GM08714 (cell line): ENCODE measurements at regions not wholly inside any gene's neighbourhood (a gene's known extent, or its start where the extent isn't known, plus 50 kb on each side); places are given as distances from the start of the nearest gene placed in this dataset.
A peak's percentile ranks its signal among the peaks of the same experiment; 100 is the strongest.
"Not testable (repeated sequence)": the region's sequence is repeated elsewhere in the genome, so short reads cannot be mapped to it uniquely, and the experiment has no call there.

Experiments
- H3K4me3 ChIP-seq: fragments of 200-500 bp; sonication (Bioruptor generic); 2 replicates; pipeline ENCODE4 v1.5.1; 2014; ENCODE audit warnings: mild to moderate bottlenecking, low read length, inconsistent platforms
- ZNF274 ChIP-seq: IDR thresholded peaks from 2 replicates; pipeline ENCODE4 v1.6.1; 2012; ENCODE audit warnings: mild to moderate bottlenecking, low read depth, low read length

DNA sequence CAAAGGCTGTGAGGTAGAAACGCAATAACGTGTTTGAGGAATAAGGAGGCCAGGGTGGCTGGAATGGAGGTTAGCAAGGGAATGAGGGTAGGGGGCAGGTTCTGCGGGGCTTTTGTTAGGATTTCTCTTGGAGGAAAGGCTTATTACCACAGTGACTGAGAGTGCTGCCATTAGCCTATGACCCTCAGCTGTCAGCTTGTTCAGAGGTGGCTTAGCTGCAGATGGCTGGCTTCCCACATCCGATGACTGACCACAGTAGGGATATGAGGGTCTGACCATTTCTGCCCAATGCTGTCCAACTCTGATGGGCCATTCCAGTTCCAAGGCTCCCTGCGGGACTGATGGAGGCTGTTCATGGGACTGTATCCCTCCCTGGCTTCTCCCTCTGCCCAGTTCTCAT lies 181.8 kb downstream of the MIAT start:
- no peak for TF ChIP-seq ZNF274
- H3K4me3 ChIP-seq, result no peak overlapping the region

DNA sequence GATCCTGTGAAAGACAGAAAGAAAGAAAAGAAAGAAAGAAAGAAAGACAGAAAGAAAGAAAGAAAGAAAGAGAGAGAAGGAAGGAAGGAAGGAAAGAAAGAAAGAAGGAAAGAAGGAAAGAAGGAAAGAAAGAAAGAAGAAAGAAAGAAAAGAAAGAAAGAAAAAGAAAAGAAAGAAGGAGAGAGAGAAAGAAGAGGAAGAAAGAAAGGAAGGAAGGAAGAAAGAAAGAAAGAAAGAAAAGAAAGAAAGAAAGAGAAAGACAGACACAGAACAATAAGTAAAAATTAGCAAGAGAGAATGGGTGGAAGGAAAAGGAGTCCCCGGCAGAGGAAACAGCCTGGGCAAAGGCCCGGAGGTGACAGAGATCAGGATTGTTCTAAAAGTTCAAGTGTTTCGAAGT lies 183.4 kb downstream of the MIAT start:
- not testable (repeated sequence) for H3K4me3 ChIP-seq

DNA sequence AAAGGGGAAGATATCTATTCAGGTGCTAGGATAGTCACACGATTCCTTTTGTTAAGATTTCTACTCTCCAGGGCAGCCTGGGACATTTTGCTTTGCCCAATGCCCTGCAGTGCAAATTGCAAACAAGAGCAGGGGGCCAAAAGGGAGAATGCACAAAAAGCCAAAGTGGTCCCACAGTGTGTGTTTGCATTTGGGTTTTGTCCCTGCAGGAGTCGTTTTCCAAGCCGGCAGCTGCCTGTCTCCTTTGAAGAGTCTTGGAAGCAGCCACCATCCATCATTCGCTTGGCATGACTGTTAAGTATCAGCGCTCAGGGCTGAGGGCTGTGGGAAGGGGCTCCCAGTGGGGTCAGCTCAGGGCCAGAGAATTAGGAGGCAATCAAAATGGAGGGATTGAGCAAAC lies 184.7 kb downstream of the MIAT start:
- H3K4me3 ChIP-seq, result no peak overlapping the region
- TF ChIP-seq ZNF274, result no peak

DNA sequence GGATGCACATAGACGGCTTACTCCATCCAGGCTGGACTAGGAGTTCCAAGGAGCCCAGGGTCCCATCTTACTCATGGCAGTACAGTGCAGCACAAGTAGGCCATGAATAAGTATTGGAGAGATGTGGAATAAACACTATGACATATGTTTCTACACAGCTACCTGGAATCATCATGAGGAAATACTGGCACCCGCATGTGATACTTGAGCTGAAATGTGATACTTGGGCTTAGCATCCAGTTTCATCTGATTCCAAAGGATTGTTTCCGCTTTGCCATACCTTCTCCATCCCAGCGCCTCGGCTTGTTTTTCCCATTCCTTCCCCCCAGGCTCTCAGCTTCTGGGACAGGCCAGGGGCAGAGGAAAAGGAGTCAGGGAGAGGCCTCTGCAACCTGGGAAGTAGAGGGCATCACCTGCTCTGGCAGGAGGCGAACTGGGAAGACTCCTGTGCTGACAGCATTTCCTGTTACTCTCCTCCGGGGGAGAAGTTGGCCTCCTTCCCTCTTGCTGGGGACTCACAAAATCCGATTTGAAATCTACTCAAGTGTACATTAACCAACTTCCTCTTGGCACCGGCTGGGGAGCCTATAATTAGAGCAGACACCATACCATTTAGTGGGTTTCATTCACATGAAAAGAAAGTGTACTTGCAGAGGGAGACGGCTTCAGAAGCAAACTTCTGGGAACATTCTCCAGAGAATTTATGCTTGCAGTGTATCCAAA lies 187.8 kb downstream of the MIAT start:
- no peak for TF ChIP-seq ZNF274
- peak overlapping the region; percentile 4; the same call in 1 of the 2 replicates for H3K4me3 ChIP-seq

DNA sequence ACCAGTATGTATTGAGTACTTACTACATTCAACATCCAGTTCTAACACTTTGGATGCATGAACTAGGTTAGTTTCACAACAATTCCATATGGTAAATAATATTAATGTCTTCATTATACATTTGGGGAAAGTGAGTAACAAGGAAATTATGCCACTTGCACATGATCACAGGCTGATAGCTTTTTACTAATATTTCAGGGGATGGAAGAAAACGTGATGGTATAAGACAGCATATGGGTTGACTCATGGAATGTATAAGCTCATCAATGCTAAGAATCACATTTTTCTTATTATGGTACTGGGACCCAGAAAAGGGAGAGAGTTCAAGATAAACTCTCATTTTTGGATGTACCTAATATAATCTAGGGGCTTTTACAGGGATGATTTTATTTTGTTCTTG lies 188.7 kb downstream of the MIAT start:
- TF ChIP-seq ZNF274, result no peak
- H3K4me3 ChIP-seq, result no peak overlapping the region

DNA sequence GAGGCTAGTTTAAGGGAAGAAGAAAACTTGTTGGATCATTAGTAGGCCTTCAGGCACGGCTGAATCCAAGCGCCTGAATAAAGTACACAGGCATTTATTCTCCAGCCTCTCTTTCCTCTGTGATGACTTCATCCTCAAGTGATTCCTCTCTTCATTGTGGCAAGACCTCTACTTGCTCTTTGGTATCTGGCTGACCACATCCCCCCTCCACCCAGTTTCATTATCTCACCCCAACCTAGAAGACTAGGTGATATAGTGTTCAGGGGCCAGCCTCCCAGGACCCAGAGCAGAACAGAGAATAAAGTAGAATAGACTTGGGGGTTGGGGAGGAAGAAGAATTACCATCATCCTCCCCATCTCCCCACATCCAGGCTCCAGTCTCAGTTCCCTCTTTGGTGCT lies 189.3 kb downstream of the MIAT start:
- no peak for TF ChIP-seq ZNF274
- no peak overlapping the region for H3K4me3 ChIP-seq

GRCh38 chr22:26847046-26847445 lies 189.7 kb downstream of the MIAT start:
- no peak for TF ChIP-seq ZNF274
- H3K4me3 ChIP-seq, result no peak overlapping the region

GRCh38 chr22:26847816-26848215 lies 190.4 kb downstream of the MIAT start:
- no peak for TF ChIP-seq ZNF274

GRCh38 chr22:26848244-26848920 lies 191.0 kb downstream of the MIAT start:
- no peak overlapping the region for H3K4me3 ChIP-seq
- no peak for TF ChIP-seq ZNF274

More at GRCh38 chr22:26847816-26848215, 190.4 kb downstream of the MIAT start:
- H3K4me3 ChIP-seq, result no peak overlapping the region

- H3K4me3 ChIP-seq, result no peak overlapping the region
- TF ChIP-seq ZNF274, result no peak
Observed at GRCh38 chr22:26849575-26849974, 192.2 kb downstream of the MIAT start.

- H3K4me3 ChIP-seq, result no peak overlapping the region
- TF ChIP-seq ZNF274, result no peak
Observed at GRCh38 chr22:26851125-26851524, 193.7 kb downstream of the MIAT start.

DNA sequence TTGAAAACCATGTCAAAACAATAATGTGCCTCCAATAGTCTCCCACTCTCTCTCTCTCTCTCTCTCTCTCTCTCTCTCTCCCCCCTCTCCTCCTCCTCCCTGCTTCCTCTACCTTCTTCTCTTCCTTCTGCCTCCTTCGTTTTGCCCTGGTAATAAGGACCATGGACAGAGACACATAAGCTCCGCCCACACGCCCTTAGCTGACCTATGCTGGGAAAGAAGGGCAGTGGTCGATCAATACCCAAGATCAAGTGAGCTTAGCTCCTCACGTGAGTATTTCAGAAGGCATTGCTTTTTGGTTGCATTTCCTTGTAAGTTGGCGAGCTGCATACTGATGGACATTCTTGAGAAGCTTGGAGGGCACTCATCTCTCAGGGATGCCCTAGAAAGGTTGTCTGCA lies 194.8 kb downstream of the MIAT start:
- no peak for TF ChIP-seq ZNF274

GRCh38 chr22:26853071-26853470 lies 195.7 kb downstream of the MIAT start:
- no peak overlapping the region for H3K4me3 ChIP-seq
- no peak for TF ChIP-seq ZNF274

More for the DNA sequence above, 194.8 kb downstream of the MIAT start:
- H3K4me3 ChIP-seq, result no peak overlapping the region

DNA sequence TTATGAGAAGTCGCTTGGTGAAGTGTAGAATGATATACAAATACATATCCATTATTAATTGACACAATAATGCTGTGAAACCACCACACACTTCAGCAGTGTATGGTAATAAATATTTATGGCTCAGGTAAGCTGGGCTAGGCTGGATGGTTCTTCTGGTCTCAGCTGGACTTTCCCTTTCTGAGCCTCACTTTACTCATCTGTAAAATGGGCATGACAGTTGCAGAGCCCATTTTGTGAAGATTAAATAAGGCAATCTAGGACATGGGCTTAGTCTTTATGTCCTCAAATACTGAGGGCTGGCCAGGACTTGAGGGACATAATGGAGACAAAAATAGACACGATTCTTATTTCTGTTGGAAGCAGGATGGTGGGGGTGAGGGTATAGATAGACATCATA lies 196.1 kb downstream of the MIAT start:
- no peak overlapping the region for H3K4me3 ChIP-seq
- TF ChIP-seq ZNF274, result no peak

DNA sequence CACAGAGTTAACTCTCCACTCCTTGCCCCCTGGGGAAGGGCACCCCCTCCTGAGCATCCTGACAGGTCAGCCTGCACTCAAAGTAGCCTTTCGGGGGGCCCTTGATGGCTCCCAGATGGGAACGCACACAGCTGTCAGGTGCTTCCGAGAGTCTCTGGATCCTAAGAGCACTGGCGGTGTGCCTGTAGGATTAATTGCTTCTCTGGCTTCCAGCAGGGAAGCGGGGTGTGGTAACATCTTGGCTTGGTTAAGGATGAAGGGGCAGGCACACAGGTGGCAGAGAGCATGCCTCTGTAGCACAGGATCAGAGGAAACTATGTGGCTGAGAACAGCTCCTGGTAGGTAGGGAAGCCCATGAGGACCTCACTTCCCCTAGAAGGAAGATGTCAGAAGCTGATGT lies 199.8 kb downstream of the MIAT start:
- no peak for TF ChIP-seq ZNF274
- H3K4me3 ChIP-seq, result no peak overlapping the region

GRCh38 chr22:26860301-26860700 lies 202.9 kb downstream of the MIAT start:
- no peak for TF ChIP-seq ZNF274
- H3K4me3 ChIP-seq, result no peak overlapping the region

DNA sequence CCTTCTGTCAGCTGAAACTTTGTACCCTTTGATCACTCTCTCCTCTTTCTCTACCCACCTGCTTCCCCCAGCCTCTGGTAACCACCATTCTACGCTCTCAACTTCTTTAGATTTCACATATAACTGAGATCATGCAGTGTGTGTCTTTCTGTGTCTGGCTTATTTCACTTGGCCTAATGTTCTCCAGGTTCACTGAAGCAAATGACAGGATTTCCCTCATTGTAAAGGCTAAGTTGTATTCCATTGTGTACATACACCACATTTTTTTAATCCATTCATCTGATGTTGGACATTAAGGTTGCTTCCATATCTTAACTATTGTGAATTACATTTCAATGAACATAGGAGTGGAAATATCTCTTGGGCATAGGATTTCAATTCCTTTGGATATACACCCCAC lies 207.6 kb downstream of the MIAT start:
- H3K4me3 ChIP-seq, result no peak overlapping the region
- TF ChIP-seq ZNF274, result no peak
